ENCODE measurements at regions not wholly inside any gene's neighbourhood (a gene's known extent, or its start where the extent isn't known, plus 50 kb on each side); places are given as distances from the start of the nearest gene placed in this dataset.
"Not testable (repeated sequence)": the region's sequence is repeated elsewhere in the genome, so short reads cannot be mapped to it uniquely, and the experiment has no call there.

DNA sequence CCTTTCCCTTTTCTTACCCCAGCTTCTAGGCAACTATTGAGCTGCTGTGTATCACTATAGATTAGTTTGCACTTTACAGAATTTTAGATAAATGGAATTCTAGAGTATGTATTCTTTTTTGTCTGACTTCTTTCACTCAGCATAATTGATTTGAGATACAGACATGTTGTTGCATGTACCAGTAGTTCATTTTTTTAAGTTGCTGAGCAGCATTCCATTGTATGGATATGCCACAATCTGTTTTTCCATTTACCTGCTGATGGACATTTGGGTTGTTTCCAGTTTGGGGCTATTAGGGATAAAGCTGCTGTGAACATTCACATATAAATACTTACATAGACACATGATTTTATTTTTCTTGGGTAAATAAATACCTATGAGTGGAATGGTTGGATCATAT, 135.7 kb downstream of the IGF1 start:
- Mint-ChIP-seq H3K27me3 (peaks cover 4% of the 10 kb centered on the region), H3K9me3 (no peaks in the 10 kb centered on the region), H3K4me3 (no peak overlapping the region), H3K4me1 (no peaks in the 10 kb centered on the region), H3K36me3 (ENCODE audit: low read depth) (no peaks in the 10 kb centered on the region), H3K27ac (no peak overlapping the region)
- DNase-seq (no peak), ATAC-seq (no peak)

DNA sequence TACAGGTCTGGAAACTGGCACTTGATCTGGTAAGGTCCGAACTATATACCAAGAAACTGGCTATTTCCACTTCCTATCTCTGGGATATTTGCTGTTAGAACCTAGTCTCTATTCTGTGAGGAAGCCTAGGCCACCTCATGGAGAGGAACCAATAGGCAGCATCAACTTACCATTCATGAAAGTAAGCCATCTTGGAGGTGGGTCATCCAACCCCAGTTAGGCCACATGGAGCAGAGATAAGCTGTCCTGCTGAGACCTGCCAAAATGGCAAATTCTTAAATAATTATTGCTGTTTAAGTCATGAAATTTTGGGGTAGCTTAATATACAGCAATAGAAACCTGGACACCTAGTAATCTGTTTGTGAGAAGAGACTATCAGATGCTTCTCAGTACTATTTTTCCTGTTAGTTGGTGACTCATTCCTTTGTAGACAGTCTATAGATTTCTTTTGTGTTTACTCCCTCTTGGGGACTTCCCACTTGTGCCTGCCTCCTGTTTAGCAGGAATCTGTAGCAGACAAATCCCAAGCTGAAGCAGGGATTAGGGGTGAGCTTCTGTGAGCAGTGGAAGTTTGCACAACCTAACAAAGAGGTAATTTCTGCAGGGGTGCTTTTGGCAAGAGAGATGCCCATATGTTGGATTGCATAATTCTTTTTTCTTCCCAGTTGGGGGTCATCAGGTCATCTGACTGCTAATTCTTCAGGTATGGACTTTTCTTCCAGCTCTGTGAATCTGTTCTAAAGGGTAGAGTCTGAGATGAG, 136.8 kb downstream of the IGF1 start:
- Mint-ChIP-seq H3K27ac (no peak overlapping the region), H3K4me1 (no peaks in the 10 kb centered on the region), H3K4me3 (no peak overlapping the region), H3K9me3 (no peaks in the 10 kb centered on the region), H3K27me3 (peaks cover 9% of the 10 kb centered on the region), H3K36me3 (ENCODE audit: low read depth) (no peaks in the 10 kb centered on the region)
- no peak for DNase-seq
- no peak for ATAC-seq

DNA sequence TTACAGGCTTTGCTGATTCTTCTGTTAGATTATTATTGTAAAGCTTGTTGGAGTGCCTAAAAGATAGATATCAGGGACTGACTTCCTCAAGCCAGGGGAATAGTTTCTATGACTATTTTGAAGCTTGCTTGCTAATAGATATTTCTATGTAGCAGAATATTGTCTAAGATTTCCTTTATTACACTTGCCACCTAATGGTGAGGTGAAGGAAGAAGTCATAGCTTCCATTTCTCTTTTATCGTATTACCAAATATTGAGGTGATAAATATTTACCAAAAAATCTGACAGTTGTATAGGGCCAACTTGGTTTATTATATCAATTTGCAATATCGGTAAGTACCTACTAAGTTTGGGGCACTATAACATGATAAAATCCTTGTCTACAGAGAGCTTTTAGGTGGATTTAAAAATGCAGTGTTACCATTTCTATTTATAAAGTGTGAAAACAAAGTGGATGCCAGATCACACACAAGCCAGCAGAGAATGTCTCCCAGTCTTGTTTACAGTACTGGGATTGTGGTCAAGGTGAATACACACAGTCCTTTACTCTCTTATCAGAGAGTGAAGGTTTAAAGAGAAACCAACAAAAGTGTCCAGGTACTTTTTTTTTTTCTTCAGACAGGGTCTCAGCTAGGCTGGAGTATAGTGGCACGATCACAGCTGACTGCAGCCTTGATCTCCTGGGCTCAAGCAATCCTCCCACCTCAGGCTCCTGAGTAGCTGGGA, 137.9 kb downstream of the IGF1 start:
- H3K36me3 Mint-ChIP-seq (ENCODE audit: low read depth), result no peaks in the 10 kb centered on the region
- no peaks in the 10 kb centered on the region for H3K4me1 Mint-ChIP-seq
- no peak overlapping the region for H3K4me3 Mint-ChIP-seq
- H3K9me3 Mint-ChIP-seq, result no peaks in the 10 kb centered on the region
- ATAC-seq (no peak), DNase-seq (no peak)
- no peak overlapping the region for H3K27ac Mint-ChIP-seq
- peaks cover 12% of the 10 kb centered on the region for H3K27me3 Mint-ChIP-seq

DNA sequence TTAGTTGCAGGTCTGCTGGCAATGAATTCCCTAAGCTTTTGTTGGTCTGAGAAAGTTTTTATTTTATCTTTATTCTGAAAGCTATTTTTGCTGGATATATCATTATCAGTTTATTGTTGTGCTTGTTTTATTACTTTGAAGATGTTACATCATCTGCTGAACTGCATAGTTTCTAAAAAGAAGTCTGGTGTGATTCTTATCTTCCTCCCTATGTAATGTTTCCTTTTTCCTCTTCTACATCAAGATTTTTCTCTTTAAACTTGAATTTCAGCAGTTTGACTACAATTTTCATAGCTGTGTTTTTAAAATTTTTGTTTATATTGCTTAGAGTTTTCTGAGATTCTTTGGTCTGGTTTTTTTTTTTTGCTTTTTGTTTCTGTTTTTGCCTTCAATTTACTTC, 137.1 kb upstream of the PMCH start:
- Mint-ChIP-seq H3K9me3 (peaks cover 6% of the 10 kb centered on the region), H3K4me1 (no peaks in the 10 kb centered on the region)

DNA sequence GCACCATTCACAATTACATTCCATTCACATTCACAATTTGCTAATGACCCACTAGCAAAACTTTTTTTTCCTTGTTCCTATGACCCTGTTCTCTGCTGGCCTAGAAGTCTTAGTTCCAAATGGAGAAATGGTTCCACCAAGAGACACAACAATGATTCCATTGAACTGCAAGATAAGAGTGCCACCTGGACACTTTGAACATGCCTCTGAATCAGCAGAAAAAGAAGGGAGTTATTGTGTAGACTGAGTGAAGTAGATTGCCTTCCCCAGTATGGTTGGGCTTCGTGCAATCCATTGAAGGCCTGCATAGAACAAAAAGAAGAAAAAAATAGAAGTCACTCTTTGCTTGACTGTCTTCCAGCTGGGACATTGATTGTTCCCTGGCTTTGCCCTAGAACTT, 133.8 kb upstream of the PMCH start:
- no peak for DNase-seq
- Mint-ChIP-seq H3K36me3 (ENCODE audit: low read depth) (no peaks in the 10 kb centered on the region), H3K4me1 (no peaks in the 10 kb centered on the region), H3K27me3 (peaks cover 11% of the 10 kb centered on the region), H3K4me3 (no peak overlapping the region), H3K27ac (no peak overlapping the region), H3K9me3 (peaks cover 10% of the 10 kb centered on the region)
- ATAC-seq, result no peak

More for the DNA sequence above, 137.1 kb upstream of the PMCH start:
- no peak overlapping the region for H3K27ac Mint-ChIP-seq
- DNase-seq (no peak), ATAC-seq (no peak)
- H3K27me3 Mint-ChIP-seq, result peaks cover 14% of the 10 kb centered on the region
- H3K36me3 Mint-ChIP-seq (ENCODE audit: low read depth), result no peaks in the 10 kb centered on the region
- no peak overlapping the region for H3K4me3 Mint-ChIP-seq

DNA sequence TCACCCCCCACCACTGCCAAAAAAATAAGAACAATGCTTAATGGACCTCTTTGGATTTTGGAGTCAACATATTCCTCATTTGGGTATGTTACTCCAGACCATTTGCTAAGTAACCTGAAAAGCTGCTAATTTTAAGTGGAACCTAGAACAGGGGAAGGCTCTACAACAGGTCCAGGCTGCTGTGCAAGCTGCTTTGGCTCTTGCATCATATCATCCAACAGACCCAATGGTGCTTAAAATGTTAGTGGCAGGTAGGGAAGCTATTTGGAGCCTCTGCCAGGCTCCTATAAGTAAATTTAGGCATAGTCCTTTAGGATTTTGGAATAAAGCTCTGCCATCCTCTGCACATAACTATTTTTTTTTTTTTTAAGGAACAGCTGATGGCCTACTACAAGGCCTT, 132.2 kb upstream of the PMCH start:
- H3K36me3 Mint-ChIP-seq (ENCODE audit: low read depth), result no peaks in the 10 kb centered on the region
- peaks cover 13% of the 10 kb centered on the region for H3K27me3 Mint-ChIP-seq
- peaks cover 15% of the 10 kb centered on the region for H3K9me3 Mint-ChIP-seq
- H3K27ac Mint-ChIP-seq, result no peak overlapping the region
- no peaks in the 10 kb centered on the region for H3K4me1 Mint-ChIP-seq
- no peak overlapping the region for H3K4me3 Mint-ChIP-seq
- DNase-seq, result no peak
- ATAC-seq, result no peak

DNA sequence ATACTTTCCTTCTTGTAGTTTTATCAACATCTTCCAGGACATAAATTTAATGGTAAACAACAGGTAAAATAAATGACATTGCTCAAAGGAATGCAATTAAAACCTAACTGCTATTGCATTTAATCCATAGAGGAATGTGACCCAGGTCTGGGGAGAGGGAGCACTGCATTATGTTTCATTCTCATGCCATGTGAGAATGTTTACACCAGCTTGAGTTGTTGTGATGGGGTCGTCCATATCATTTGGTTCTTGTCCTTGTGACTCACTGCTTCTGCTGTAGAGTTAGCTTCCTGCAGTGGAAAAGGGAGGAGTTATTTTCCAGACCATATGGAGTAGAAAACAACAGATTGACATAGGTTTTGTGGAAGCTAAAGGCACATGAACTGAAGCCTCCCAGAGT, 129.3 kb upstream of the PMCH start:
- no peak for ATAC-seq

DNA sequence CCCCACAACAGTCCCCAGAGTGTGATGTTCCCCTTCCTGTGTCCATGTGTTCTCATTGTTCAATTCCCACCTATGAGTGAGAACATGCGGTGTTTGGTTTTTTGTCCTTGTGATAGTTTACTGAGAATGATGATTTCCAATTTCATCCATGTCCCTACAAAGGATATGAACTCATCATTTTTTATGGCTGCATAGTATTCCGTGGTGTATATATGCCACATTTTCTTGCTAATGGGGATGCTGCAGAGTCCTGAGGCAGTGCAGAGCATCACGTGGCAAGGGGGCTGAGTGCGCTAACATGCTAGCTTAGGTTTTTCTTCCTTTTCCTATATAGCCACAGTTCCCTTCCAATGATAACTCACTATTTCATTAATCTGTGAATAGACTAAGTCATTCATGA, 127.5 kb upstream of the PMCH start:
- H3K4me3 Mint-ChIP-seq; H3K27me3 Mint-ChIP-seq; H3K36me3 Mint-ChIP-seq (ENCODE audit: low read depth); DNase-seq; H3K4me1 Mint-ChIP-seq; H3K27ac Mint-ChIP-seq; ATAC-seq: not testable (repeated sequence)
- H3K9me3 Mint-ChIP-seq, result peaks cover 15% of the 10 kb centered on the region

More for the DNA sequence above, 129.3 kb upstream of the PMCH start:
- Mint-ChIP-seq H3K9me3 (peaks cover 15% of the 10 kb centered on the region), H3K27me3 (peaks cover 10% of the 10 kb centered on the region), H3K36me3 (ENCODE audit: low read depth) (no peaks in the 10 kb centered on the region), H3K27ac (no peak overlapping the region), H3K4me1 (no peaks in the 10 kb centered on the region), H3K4me3 (no peak overlapping the region)
- no peak for DNase-seq

DNA sequence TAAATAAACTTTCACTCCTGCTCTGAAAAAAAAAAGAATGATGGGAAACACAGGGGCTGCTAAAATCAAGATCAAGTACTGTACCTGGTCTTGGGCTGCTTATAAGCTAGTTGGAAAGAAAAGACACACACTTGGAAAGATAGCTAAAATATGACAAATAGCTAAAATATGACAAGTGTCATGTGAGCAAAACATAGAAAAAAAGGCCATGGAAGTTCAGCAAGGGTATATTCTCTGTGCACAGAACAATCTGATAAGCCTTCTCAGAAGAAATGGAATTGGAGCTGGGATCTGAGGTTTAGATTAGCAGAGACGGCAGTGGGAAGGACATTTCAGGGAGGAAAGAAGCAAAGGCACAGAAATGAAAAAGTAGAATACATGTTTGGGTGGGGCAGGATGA, 126.2 kb upstream of the PMCH start:
- ATAC-seq, result no peak
- Mint-ChIP-seq H3K27me3 (peaks cover 11% of the 10 kb centered on the region), H3K9me3 (peaks cover 15% of the 10 kb centered on the region), H3K27ac (no peak overlapping the region), H3K4me3 (no peak overlapping the region), H3K4me1 (no peaks in the 10 kb centered on the region), H3K36me3 (ENCODE audit: low read depth) (no peaks in the 10 kb centered on the region)
- DNase-seq, result no peak

DNA sequence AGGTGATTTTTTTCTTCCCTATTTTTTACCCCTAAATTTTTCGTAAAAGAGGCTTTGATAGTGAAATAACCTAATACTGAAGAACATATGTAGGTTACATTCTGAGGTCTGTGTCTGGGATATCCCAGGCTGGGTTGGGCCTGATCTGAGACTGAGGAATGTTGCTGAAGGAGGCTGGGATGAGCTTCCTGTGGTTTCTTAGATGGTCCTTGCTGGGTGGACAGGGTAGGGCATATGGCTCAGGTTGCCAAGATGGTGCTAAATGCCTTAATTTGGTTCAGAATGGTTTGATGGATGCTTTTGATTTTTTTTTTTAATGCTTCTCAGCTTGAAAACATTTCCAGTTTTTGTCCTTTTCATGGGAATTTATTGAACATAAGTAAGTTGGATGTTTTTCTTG, 124.6 kb upstream of the PMCH start:
- ATAC-seq, result no peak
- Mint-ChIP-seq H3K27ac (no peak overlapping the region), H3K4me3 (no peak overlapping the region), H3K4me1 (no peaks in the 10 kb centered on the region), H3K9me3 (peaks cover 15% of the 10 kb centered on the region), H3K36me3 (ENCODE audit: low read depth) (no peaks in the 10 kb centered on the region), H3K27me3 (peaks cover 16% of the 10 kb centered on the region)
- DNase-seq, result no peak

DNA sequence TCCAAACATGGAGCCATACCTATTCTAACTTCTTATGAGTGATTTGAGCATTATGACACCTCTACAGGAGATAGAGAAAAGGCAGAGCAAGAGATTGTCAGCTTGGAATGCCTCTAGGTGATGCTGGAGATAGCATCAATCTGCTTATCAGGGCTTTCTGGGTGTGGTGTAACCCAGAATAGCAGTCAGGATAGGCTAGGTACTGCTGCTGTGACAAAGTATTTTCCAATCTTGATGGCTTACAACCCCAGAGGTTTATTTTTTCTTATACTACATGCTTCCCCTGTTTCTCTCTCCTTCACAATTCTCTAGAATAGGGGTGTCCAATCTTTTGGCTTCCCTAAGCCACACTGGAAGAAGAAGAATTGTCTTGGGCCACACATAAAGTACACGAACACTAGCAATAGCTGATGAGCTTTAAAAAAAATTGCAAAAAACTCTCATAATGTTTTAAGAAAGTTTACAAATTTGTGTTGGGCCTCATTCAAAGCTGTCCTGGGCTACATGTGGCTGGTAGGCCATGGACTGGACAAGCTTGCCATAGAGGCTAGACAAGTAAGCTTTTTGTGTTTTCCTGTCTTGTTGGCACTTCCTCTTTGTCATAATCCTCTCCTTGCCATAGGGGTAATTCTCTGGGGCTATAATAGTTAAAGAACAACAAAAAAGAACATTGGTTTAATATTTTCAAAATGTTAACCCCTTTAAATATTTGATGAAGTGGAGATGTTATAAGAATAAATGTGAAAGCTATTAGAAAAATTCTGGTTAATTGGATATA, 123.9 kb upstream of the PMCH start:
- H3K4me1 Mint-ChIP-seq, result no peaks in the 10 kb centered on the region
- peaks cover 11% of the 10 kb centered on the region for H3K9me3 Mint-ChIP-seq
- no peaks in the 10 kb centered on the region for H3K36me3 Mint-ChIP-seq (ENCODE audit: low read depth)
- ATAC-seq, result no peak
- no peak for DNase-seq
- peaks cover 11% of the 10 kb centered on the region for H3K27me3 Mint-ChIP-seq
- H3K27ac Mint-ChIP-seq, result no peak overlapping the region
- no peak overlapping the region for H3K4me3 Mint-ChIP-seq

DNA sequence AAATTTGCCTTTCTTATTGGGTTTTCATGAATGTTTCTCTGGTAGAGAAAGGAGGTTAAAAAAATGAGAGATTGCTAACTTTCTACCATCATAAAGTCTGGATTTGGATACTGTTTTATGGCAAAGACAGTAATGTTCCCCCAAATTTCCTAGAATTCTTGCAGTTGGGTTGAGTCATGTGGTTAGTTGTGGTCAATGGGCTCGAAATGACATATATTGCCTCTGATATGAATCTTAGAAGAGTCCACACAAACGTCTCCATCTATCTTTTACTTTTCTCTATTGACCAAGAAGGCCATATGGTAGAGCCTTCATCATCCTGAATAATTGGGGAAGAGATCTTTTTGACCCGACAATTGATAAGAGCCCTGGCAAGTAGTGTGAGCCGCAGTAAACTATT, 119.5 kb upstream of the PMCH start:
- no peaks in the 10 kb centered on the region for H3K4me1 Mint-ChIP-seq
- peaks cover 19% of the 10 kb centered on the region for H3K27me3 Mint-ChIP-seq
- H3K36me3 Mint-ChIP-seq (ENCODE audit: low read depth), result no peaks in the 10 kb centered on the region
- DNase-seq (no peak), ATAC-seq (no peak)
- no peak overlapping the region for H3K4me3 Mint-ChIP-seq
- H3K9me3 Mint-ChIP-seq, result no peaks in the 10 kb centered on the region
- no peak overlapping the region for H3K27ac Mint-ChIP-seq

DNA sequence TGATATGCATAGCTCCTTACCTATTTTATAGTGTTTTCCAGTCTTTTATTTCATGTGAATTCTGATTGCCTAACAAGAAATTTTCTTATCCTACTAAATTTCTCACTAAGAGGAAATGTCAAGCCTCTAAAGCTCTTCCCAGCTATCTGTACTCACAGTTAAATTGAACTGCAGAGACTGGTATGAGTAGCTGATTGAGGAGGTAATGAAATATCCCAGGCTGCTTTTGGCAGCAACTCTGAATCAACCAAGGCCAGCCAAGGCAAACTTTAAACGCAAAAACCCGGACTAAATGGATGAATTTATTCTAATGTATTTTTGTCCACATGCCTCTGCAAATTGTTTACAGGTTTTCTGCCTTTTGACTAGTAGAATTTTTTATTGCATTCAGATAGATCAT, 119.1 kb upstream of the PMCH start:
- no peaks in the 10 kb centered on the region for H3K36me3 Mint-ChIP-seq (ENCODE audit: low read depth)
- H3K4me3 Mint-ChIP-seq, result no peak overlapping the region
- H3K27me3 Mint-ChIP-seq, result peaks cover 19% of the 10 kb centered on the region
- H3K9me3 Mint-ChIP-seq, result no peaks in the 10 kb centered on the region
- DNase-seq (no peak), ATAC-seq (no peak)
- H3K27ac Mint-ChIP-seq, result no peak overlapping the region
- H3K4me1 Mint-ChIP-seq, result no peaks in the 10 kb centered on the region

DNA sequence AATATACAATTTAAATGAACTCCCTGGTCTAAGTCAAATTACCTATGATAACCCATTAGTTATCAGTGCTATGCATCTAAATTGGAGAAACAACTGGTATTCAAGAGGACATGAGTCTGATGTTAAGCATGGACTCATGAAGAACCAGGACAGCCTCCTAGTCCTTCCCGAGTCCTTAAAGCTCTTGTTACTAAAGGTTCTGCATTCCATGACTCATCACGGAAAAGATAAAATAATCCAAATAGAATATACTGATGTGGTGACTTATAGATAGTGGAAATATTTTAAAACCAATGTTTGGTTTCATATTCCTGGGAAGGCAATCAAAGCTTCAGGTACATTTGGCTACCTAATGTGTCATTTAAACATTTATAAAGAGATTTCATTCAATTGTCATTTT, 117.2 kb upstream of the PMCH start:
- Mint-ChIP-seq H3K36me3 (ENCODE audit: low read depth) (no peaks in the 10 kb centered on the region), H3K27me3 (peaks cover 18% of the 10 kb centered on the region), H3K9me3 (no peaks in the 10 kb centered on the region), H3K27ac (no peak overlapping the region), H3K4me1 (no peaks in the 10 kb centered on the region), H3K4me3 (no peak overlapping the region)
- ATAC-seq, result no peak
- no peak for DNase-seq
